ENCODE measurements at regions not wholly inside any gene's neighbourhood (a gene's known extent, or its start where the extent isn't known, plus 50 kb on each side); places are given as distances from the start of the nearest gene placed in this dataset.

DNA sequence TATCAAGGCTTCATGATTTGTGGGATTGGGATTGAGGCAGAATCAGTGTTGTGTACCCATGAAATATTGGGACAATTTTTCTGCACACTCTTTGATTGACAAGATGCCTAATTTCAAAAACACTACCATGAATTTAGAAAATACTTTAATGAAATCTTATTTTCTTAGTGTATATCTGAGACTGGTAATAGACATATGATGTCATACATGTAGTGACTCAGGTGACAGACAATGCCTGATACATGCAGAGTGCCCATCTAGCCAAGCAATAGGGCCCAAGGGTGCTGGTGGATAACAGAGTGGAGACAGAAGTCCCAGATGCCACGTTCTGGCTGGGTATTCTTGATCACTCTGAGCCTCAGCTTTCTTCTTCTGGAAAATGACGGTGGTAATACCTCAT lies 279.6 kb upstream of the ARID1B start:
- TF ChIP-seq POLR2A (IDR thresholded peaks at IDR 0.05), result no peak
- TF ChIP-seq, protein P1, sequence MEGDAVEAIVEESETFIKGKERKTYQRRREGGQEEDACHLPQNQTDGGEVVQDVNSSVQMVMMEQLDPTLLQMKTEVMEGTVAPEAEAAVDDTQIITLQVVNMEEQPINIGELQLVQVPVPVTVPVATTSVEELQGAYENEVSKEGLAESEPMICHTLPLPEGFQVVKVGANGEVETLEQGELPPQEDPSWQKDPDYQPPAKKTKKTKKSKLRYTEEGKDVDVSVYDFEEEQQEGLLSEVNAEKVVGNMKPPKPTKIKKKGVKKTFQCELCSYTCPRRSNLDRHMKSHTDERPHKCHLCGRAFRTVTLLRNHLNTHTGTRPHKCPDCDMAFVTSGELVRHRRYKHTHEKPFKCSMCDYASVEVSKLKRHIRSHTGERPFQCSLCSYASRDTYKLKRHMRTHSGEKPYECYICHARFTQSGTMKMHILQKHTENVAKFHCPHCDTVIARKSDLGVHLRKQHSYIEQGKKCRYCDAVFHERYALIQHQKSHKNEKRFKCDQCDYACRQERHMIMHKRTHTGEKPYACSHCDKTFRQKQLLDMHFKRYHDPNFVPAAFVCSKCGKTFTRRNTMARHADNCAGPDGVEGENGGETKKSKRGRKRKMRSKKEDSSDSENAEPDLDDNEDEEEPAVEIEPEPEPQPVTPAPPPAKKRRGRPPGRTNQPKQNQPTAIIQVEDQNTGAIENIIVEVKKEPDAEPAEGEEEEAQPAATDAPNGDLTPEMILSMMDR (IDR thresholded peaks at IDR 0.05), result no peak
